ENCODE measurements at regions not wholly inside any gene's neighbourhood (a gene's known extent, or its start where the extent isn't known, plus 50 kb on each side); places are given as distances from the start of the nearest gene placed in this dataset.
"Not testable (repeated sequence)": the region's sequence is repeated elsewhere in the genome, so short reads cannot be mapped to it uniquely, and the experiment has no call there.

- Mint-ChIP-seq H3K9me3 (ENCODE audit: low read depth, unreplicated experiment) (no peaks in the 10 kb centered on the region), H3K36me3 (ENCODE audit: insufficient read depth, unreplicated experiment) (peaks cover 11% of the 10 kb centered on the region), H3K4me3 (ENCODE audit: low read depth, unreplicated experiment) (no peak overlapping the region), H3K27me3 (ENCODE audit: unreplicated experiment) (no peaks in the 10 kb centered on the region), H3K27ac (ENCODE audit: unreplicated experiment) (no peak overlapping the region), H3K4me1 (ENCODE audit: low read depth, unreplicated experiment) (peaks cover 8% of the 10 kb centered on the region)
- intact Hi-C loops (cut with micrococcal nuclease; ENCODE audit: unreplicated experiment) = no loop called here
- CTCF ChIA-PET = no interaction called here
- no peak for DNase-seq
- no TSS peak for BruUV-seq (replicated peaks)
- no peak for TF ChIP-seq CTCF (IDR thresholded peaks at IDR 0.05; ENCODE audit: unreplicated experiment)
Measured at GRCh38 chr19:7400815-7401214, 52.1 kb downstream of the ARHGEF18 start.

GRCh38 chr19:7401694-7402093 lies 53.0 kb downstream of the ARHGEF18 start:
- Mint-ChIP-seq H3K9me3 (ENCODE audit: low read depth, unreplicated experiment) (no peaks in the 10 kb centered on the region), H3K27me3 (ENCODE audit: unreplicated experiment) (no peaks in the 10 kb centered on the region), H3K27ac (ENCODE audit: unreplicated experiment) (no peak overlapping the region), H3K4me1 (ENCODE audit: low read depth, unreplicated experiment) (peaks cover 8% of the 10 kb centered on the region), H3K4me3 (ENCODE audit: low read depth, unreplicated experiment) (no peak overlapping the region), H3K36me3 (ENCODE audit: insufficient read depth, unreplicated experiment) (peaks cover 5% of the 10 kb centered on the region)
- DNase-seq = no peak
- no TSS peak for BruUV-seq (replicated peaks)
- intact Hi-C loops (cut with micrococcal nuclease; ENCODE audit: unreplicated experiment) = no loop called here
- CTCF ChIA-PET = no interaction called here
- TF ChIP-seq CTCF (IDR thresholded peaks at IDR 0.05; ENCODE audit: unreplicated experiment) = no peak

- H3K36me3 Mint-ChIP-seq (ENCODE audit: insufficient read depth, unreplicated experiment); H3K4me1 Mint-ChIP-seq (ENCODE audit: low read depth, unreplicated experiment); H3K9me3 Mint-ChIP-seq (ENCODE audit: low read depth, unreplicated experiment); H3K4me3 Mint-ChIP-seq (ENCODE audit: low read depth, unreplicated experiment); intact Hi-C loops (cut with micrococcal nuclease; ENCODE audit: unreplicated experiment); H3K27ac Mint-ChIP-seq (ENCODE audit: unreplicated experiment); BruUV-seq (replicated peaks); DNase-seq; H3K27me3 Mint-ChIP-seq (ENCODE audit: unreplicated experiment): not testable (repeated sequence)
- CTCF ChIA-PET = interaction anchor here (1.5 kb wide), 1 partner anchor 12 kb away, joined by 4 read pairs; no protein-coding TSS in a partner anchor
Measured at GRCh38 chr19:7405482-7405881, 56.7 kb downstream of the ARHGEF18 start.

GRCh38 chr19:7408251-7408650 lies 59.5 kb downstream of the ARHGEF18 start:
- intact Hi-C loops (cut with micrococcal nuclease; ENCODE audit: unreplicated experiment) = no loop called here
- no TSS peak for BruUV-seq (replicated peaks)

GRCh38 chr19:7410946-7411345 lies 62.2 kb downstream of the ARHGEF18 start:
- CTCF ChIA-PET = no interaction called here
- Mint-ChIP-seq H3K9me3 (ENCODE audit: low read depth, unreplicated experiment) (no peaks in the 10 kb centered on the region), H3K4me1 (ENCODE audit: low read depth, unreplicated experiment) (no peaks in the 10 kb centered on the region), H3K27me3 (ENCODE audit: unreplicated experiment) (no peaks in the 10 kb centered on the region), H3K36me3 (ENCODE audit: insufficient read depth, unreplicated experiment) (peaks cover 5% of the 10 kb centered on the region), H3K4me3 (ENCODE audit: low read depth, unreplicated experiment) (no peak overlapping the region), H3K27ac (ENCODE audit: unreplicated experiment) (no peak overlapping the region)
- BruUV-seq (replicated peaks) = no TSS peak
- no peak for DNase-seq
- intact Hi-C loops (cut with micrococcal nuclease; ENCODE audit: unreplicated experiment) = no loop called here
- no peak for TF ChIP-seq CTCF (IDR thresholded peaks at IDR 0.05; ENCODE audit: unreplicated experiment)

More at GRCh38 chr19:7408251-7408650, 59.5 kb downstream of the ARHGEF18 start:
- no peaks in the 10 kb centered on the region for H3K4me1 Mint-ChIP-seq (ENCODE audit: low read depth, unreplicated experiment)
- H3K9me3 Mint-ChIP-seq (ENCODE audit: low read depth, unreplicated experiment) = no peaks in the 10 kb centered on the region
- TF ChIP-seq CTCF (IDR thresholded peaks at IDR 0.05; ENCODE audit: unreplicated experiment) = no peak
- CTCF ChIA-PET = no interaction called here
- no peak for DNase-seq
- no peaks in the 10 kb centered on the region for H3K27me3 Mint-ChIP-seq (ENCODE audit: unreplicated experiment)
- no peak overlapping the region for H3K27ac Mint-ChIP-seq (ENCODE audit: unreplicated experiment)
- no peak overlapping the region for H3K4me3 Mint-ChIP-seq (ENCODE audit: low read depth, unreplicated experiment)
- H3K36me3 Mint-ChIP-seq (ENCODE audit: insufficient read depth, unreplicated experiment) = peaks cover 5% of the 10 kb centered on the region
